HG03575 (cell line): ENCODE measurements at regions not wholly inside any gene's neighbourhood (a gene's known extent, or its start where the extent isn't known, plus 50 kb on each side); places are given as distances from the start of the nearest gene placed in this dataset.

Experiments
- ATAC-seq: cut with Tn5 transposase; IDR thresholded peaks from one replicate; pipeline ENCODE4 v1.9.1; 2021; ENCODE audit not compliant: unreplicated experiment, insufficient number of reproducible peaks, low FRiP score; ENCODE audit errors: extremely low read depth

DNA sequence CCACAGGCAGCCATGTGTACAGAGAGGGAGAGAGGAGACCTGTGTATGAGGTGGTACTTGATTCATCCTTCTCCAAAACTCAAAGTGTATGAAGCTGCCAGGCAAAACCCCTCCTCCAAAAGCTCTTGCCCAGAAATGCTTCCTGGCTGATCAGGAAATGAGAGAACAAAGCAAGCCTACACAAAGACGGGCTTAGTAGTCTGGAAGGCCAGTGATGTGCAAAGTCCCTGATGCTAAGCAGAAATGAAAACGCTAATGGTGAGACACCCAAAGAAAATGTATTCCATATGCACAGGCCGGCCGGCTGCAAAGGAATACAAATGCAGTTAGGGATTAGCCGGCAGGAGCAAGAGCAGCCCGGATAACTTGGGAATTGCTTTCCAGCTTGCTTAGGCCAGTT, 234.9 kb upstream of the CADM1 start:
- no peak for ATAC-seq

GRCh38 chr11:115737875-115738274, 233.7 kb upstream of the CADM1 start:
- ATAC-seq: no peak

DNA sequence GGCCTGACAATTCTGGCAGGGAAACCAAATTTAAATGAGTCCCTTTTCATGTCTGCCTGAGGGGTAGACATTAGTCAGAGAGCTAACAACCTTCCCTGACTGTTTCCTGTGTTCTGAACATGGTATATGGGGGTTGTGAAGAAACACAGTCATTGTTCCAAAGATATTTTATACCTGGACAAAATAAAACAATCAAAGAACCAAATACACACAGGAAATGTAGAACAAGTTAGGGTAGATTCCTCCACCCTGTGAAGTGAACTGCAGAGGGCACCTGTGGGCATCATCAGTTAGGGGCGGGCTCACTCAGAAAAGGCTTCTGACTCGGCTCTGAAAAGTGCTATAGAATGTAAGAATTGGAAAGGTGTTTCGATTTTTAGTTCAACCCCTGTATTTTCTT, 231.9 kb upstream of the CADM1 start:
- no peak for ATAC-seq

DNA sequence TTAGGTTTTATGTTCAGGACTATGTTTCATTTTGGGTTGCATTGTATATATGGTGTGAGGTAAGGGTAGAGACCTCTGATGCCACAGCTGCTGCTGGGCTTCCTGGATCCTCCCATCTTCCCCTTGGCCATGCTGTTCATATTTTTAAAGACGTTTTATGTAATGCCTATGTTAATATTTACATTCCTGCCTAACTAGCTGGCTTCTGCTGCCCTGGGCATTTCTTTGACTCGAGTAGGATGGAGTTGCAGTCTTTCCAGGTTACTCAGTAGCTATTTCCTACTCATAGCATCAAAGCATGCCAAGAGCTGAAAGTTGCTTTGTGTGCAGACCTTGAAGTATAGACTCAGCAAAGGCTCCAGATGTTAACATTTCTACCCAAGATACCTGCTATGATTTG, 220.5 kb upstream of the CADM1 start:
- ATAC-seq: no peak

DNA sequence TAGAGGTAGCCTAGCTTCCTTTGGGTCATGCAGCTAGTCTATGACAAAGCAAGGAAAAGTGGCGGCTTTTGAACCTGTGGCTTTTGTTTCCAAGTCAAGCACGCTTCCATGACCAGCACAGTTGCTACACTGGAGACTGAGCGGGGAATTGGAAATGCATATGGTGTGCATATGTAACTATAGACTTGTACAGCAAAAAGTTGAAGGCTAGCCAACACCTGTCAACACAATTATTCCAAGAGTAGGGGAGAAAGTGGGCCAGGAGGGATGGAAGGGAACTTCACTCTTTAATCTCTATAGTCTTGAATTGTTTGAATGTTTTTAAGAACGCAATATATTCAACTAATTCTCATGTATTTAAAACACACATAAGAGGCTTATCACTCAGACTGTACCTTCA, 218.5 kb upstream of the CADM1 start:
- ATAC-seq: no peak

DNA sequence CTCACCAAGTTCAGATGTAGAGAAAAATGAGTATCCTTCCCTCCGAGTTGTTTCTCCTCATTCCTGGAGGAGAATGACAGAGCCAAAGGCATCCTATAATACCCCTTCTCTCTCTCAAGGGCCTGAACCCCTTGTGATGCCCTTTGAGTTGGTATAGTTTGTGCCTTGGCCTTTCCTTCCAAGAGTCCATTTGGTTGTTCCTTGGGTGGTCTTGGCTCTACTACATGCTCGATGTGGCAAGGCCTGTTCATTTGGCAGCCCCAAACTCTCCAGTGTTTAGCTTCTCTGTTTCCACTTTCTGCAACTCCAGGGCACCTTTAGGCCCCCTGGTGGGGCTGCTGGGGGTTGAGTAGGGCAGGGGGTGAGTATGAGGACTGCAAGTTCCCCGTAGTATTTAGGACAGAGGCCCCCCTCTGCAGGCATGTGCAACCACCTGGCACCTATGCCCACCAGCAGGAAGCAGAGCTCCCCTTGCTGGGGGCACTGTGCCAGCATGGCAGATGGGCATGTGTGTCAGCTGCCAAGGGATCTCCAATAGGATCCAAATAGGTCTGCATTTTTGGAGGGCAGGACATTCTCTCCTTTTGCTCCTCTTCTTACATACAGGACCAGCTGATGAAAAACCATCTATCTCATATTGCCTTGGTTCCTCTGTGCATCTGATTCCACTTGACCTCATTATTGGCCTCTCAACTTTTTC, 217.2 kb upstream of the CADM1 start:
- ATAC-seq: no peak

GRCh38 chr11:115720602-115721245, 216.5 kb upstream of the CADM1 start:
- no peak for ATAC-seq

GRCh38 chr11:115718945-115719344, 214.7 kb upstream of the CADM1 start:
- ATAC-seq: no peak

DNA sequence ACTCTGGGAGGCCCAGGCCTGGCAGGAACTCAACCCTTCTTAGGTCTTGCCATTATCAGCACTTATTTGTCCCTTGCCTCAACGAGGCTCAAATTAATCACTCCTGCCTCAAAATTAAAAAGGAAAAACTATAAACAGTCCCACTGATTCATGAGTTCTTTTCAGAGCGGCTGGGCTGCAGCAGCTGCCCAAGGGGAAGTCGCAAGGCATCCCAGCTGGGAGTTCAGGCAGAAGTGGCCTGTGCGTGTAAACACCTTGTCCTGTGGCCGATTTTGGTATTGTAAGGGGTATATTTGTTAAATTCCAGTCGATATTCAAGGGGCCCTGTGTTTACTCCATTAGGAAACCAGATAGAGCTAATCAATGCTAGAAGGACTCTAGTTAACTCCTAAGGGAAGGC, 213.9 kb upstream of the CADM1 start:
- ATAC-seq: no peak

GRCh38 chr11:115716601-115717529, 212.7 kb upstream of the CADM1 start:
- ATAC-seq: no peak

DNA sequence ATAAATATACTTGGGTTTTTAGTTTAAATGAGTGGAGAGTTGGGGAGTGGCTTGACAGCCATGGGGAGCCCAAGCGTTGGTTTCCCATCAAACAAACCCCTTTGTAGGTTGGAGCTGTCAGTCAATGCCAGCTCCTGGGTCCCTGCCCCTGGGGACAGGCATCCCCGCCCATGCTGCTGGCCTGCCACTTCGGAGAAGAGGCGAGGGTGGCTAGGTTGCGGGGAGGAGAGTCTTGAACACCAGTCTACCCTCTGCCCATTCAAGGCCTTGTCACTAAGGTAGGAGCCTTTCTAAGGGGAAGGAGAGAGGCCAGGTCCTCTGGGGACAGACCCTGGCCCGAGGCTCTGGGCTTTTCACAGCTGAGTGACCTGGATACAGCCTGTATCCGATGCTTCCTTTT, 211.9 kb upstream of the CADM1 start:
- no peak for ATAC-seq

DNA sequence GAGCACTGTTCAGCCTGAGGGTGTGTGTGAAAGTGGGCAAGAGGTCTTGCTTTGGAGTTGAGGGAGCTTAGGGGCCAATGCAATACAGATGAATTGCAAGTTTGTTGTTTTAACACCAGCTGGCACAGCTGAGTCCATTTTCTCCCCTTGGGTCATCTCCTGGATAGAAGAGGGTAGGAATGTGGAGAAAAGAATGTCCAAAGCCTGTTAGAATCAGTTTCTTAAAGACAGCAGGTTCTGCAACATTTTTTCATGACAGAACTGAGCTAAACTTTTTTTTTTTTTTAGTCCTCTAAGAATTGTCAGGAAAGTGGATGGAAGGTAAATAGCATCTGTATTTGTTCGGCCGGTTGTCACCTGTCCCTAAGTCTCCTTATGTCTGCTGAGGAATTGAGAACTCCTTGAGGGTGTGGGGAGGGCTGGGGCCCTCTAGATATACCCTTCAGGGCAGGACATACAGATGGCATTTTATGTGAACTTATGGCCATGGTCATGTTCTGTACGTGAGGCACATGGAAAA, 211.1 kb upstream of the CADM1 start:
- ATAC-seq: no peak

- ATAC-seq: no peak
Observed at GRCh38 chr11:115712296-115712695, 208.1 kb upstream of the CADM1 start.

- ATAC-seq: no peak
Observed at GRCh38 chr11:115710980-115711379, 206.8 kb upstream of the CADM1 start.

DNA sequence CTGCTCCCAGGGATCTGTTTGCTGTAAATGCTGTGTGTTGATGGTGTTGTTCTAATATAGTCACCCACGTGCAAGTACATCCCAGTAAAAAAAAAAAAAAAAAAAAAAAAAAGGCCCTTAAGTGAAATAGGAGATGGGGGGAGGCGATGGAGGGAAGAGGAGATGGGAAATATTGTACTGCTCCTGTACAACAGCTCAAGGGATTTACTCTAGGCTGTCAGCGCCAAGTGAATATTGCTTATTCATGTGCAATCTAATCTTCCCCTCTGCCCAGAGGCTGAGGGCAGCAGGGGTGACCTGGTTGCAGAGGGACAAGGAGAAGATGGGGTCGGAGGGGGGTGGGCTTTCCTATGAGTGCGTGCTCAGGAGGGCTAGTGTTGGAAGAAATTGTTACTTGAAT, 206.2 kb upstream of the CADM1 start:
- ATAC-seq: no peak

DNA sequence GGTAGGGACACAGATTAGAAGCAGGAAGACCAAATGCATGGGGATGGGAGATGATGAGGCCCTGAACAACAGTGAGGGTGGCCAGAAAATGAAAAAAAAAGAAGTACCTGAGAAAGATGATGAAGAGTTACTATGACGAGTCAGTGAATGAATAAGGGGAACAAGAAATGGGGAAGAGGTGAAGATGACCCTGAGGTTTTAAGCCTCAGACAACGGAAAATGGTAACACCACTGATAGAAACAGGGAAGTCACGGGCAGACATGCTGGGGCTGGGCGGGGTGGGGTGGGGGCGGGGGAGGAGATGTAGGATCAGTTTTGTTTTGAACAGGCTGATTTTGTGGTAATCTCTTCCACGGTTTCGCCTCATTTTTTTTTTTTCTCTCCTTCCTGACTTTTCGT, 205.1 kb upstream of the CADM1 start:
- no peak for ATAC-seq

- ATAC-seq: no peak
Observed at GRCh38 chr11:115707180-115707905, 203.1 kb upstream of the CADM1 start.

- ATAC-seq: no peak
Observed at GRCh38 chr11:115706626-115707135, 202.5 kb upstream of the CADM1 start.

DNA sequence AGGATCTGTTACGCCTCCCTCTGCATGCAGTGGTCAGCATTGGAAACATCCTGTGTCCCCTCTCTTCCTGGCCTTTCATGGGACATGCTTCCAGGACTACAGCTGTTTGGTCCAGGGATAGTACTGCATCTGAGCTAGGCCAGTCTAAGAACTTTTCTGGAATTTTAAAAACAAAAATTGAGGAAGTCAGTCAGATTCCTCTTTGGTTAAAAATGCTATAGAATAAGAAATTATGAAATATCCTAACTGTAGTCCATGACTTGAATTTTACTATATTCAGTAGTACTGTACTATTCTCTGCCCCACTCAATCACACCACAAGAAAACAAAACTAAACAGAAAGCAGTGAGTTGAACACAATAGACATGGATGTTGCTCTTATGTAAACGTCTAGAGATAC, 201.0 kb upstream of the CADM1 start:
- no peak for ATAC-seq
